LNCAP (cell line): ENCODE measurements at regions not wholly inside any gene's neighbourhood (a gene's known extent, or its start where the extent isn't known, plus 50 kb on each side); places are given as distances from the start of the nearest gene placed in this dataset.

Experiments
- CTCF ChIP-seq: fragments of 450-650 bp; IDR thresholded peaks from 2 replicates; pipeline ENCODE4 v1.5.1; 2017; ENCODE audit warnings: mild to moderate bottlenecking

GRCh38 chr4:188819233-188819632 is 680.0 kb downstream of the TRIML1 start:
- TF ChIP-seq CTCF, result no peak

- no peak for TF ChIP-seq CTCF
Measured at GRCh38 chr4:188821500-188821899, 682.3 kb downstream of the TRIML1 start.

- no peak for TF ChIP-seq CTCF
Measured at GRCh38 chr4:188822698-188823097, 683.5 kb downstream of the TRIML1 start.

- no peak for TF ChIP-seq CTCF
Measured at GRCh38 chr4:188824553-188824952, 685.3 kb downstream of the TRIML1 start.

- no peak for TF ChIP-seq CTCF
Measured at GRCh38 chr4:188826393-188826792, 687.2 kb downstream of the TRIML1 start.

GRCh38 chr4:188839704-188840103 is 700.5 kb downstream of the TRIML1 start:
- no peak for TF ChIP-seq CTCF

GRCh38 chr4:188841523-188841922 is 702.3 kb downstream of the TRIML1 start:
- TF ChIP-seq CTCF, result no peak

GRCh38 chr4:188854436-188854835 is 715.2 kb downstream of the TRIML1 start:
- TF ChIP-seq CTCF, result no peak
